ENCODE measurements at regions not wholly inside any gene's neighbourhood (a gene's known extent, or its start where the extent isn't known, plus 50 kb on each side); places are given as distances from the start of the nearest gene placed in this dataset.

DNA sequence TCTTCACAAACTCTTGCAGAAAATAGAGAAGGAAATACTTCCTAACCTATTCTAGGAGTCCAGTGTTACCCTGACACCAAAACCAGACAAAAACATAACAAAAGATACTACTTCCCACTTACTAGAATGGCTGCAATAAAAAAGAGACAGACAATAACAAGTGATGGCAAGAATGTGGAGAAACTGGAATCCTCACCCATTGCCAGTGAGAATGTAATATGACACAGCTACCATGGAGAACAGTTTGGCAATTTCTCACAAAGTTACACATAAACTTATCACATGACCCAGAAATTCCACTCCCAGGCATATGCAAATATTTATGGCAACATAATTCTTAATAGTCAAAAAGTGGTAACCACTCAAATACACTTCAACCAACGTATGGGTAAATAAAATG lies 209.8 kb upstream of the CTAGE1 start:
- TF ChIP-seq, protein P1, sequence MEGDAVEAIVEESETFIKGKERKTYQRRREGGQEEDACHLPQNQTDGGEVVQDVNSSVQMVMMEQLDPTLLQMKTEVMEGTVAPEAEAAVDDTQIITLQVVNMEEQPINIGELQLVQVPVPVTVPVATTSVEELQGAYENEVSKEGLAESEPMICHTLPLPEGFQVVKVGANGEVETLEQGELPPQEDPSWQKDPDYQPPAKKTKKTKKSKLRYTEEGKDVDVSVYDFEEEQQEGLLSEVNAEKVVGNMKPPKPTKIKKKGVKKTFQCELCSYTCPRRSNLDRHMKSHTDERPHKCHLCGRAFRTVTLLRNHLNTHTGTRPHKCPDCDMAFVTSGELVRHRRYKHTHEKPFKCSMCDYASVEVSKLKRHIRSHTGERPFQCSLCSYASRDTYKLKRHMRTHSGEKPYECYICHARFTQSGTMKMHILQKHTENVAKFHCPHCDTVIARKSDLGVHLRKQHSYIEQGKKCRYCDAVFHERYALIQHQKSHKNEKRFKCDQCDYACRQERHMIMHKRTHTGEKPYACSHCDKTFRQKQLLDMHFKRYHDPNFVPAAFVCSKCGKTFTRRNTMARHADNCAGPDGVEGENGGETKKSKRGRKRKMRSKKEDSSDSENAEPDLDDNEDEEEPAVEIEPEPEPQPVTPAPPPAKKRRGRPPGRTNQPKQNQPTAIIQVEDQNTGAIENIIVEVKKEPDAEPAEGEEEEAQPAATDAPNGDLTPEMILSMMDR (IDR thresholded peaks at IDR 0.05; ENCODE audit: low read length) = no peak
- TF ChIP-seq EZH2 (optimal IDR thresholded peaks at IDR 0.05; ENCODE audit: low read depth, low read length) (no peak), EZH2phosphoT487 (IDR thresholded peaks at IDR 0.05; ENCODE audit: low read length) (no peak)

Measured in MM.1S (cell line).